CD8-positive, alpha-beta memory T cell (primary cell): ENCODE measurements at regions not wholly inside any gene's neighbourhood (a gene's known extent, or its start where the extent isn't known, plus 50 kb on each side); places are given as distances from the start of the nearest gene placed in this dataset.
"Not testable (repeated sequence)": the region's sequence is repeated elsewhere in the genome, so short reads cannot be mapped to it uniquely, and the experiment has no call there.

Experiments used
- CTCF ChIA-PET: fragments of 350-600 bp; sonication (Branson Sonifier 250); formaldehyde crosslinking; loops from one replicate; lab custom pipeline; 2021; ENCODE audit warnings: antibody characterized with exemption; lab: Charles Lee
- POLR2A ChIA-PET: fragments of 350-600 bp; sonication (Branson Sonifier 250); formaldehyde crosslinking; loops from one replicate; lab custom pipeline; 2021; ENCODE audit warnings: antibody characterized with exemption; lab: Charles Lee
- DNase-seq, 5 donors: peaks; one replicate each; pipeline versions ENCODE4 v3.0.0 to v3.0.0-alpha.2; 2020 to 2022; ENCODE audit warnings: mixed read lengths in 1 of 5
- H3K27ac ChIP-seq: one replicate; pipeline ENCODE4 v1.7.0; 2013; ENCODE audit warnings: low read depth, mild to moderate bottlenecking, low read length, moderate library complexity
- H3K27me3 ChIP-seq: 2 replicates; pipeline ENCODE4 v1.7.0; 2013; ENCODE audit warnings: low read length, mild to moderate bottlenecking; ENCODE audit not compliant: insufficient read depth, poor library complexity, severe bottlenecking
- H3K36me3 ChIP-seq: 2 replicates; pipeline ENCODE4 v1.7.0; 2013; ENCODE audit warnings: mild to moderate bottlenecking, low read length, moderate library complexity; ENCODE audit not compliant: insufficient read depth
- H3K4me1 ChIP-seq: 2 replicates; pipeline ENCODE4 v1.7.0; 2013; ENCODE audit warnings: mild to moderate bottlenecking, low read length, moderate library complexity; ENCODE audit not compliant: insufficient read depth
- H3K4me3 ChIP-seq: 2 replicates; pipeline ENCODE4 v1.7.0; 2013; ENCODE audit warnings: mild to moderate bottlenecking, low read length
- H3K9me3 ChIP-seq: 2 replicates; pipeline ENCODE4 v1.7.0; 2013; ENCODE audit warnings: mild to moderate bottlenecking, low read length
- H3K27ac Mint-ChIP-seq, 8 donors: one replicate each; pipeline ENCODE4 v1.8.0; 2020 to 2021; ENCODE audit warnings: mixed read lengths in 8 of 8, mild to moderate bottlenecking in 6 of 8, inconsistent platforms in 3 of 8, moderate library complexity in 3 of 8
- H3K27me3 Mint-ChIP-seq, 2 donors: one replicate each; pipeline ENCODE4 v1.8.0; 2020 to 2021; ENCODE audit warnings: mixed read lengths in 2 of 2, mild to moderate bottlenecking in 1 of 2, moderate library complexity in 1 of 2
- H3K36me3 Mint-ChIP-seq, 3 donors: one replicate each; pipeline ENCODE4 v1.8.0; 2020 to 2021; ENCODE audit warnings: mixed read lengths in 3 of 3, inconsistent platforms in 1 of 3, mild to moderate bottlenecking in 1 of 3
- H3K4me1 Mint-ChIP-seq, 3 donors: one replicate each; pipeline ENCODE4 v1.8.0; 2020 to 2021; ENCODE audit warnings: mixed read lengths in 3 of 3, inconsistent platforms in 1 of 3, mild to moderate bottlenecking in 1 of 3
- H3K4me3 Mint-ChIP-seq, 7 donors: one replicate each; pipeline ENCODE4 v1.8.0; 2020 to 2021; ENCODE audit warnings: mixed read lengths in 7 of 7, mild to moderate bottlenecking in 6 of 7, moderate library complexity in 4 of 7, inconsistent platforms in 2 of 7
- H3K9me3 Mint-ChIP-seq, 5 donors: one replicate each; pipeline ENCODE4 v1.8.0; 2020 to 2022; ENCODE audit warnings: mixed read lengths in 5 of 5, mild to moderate bottlenecking in 3 of 5, moderate library complexity in 2 of 5, inconsistent platforms in 1 of 5

DNA sequence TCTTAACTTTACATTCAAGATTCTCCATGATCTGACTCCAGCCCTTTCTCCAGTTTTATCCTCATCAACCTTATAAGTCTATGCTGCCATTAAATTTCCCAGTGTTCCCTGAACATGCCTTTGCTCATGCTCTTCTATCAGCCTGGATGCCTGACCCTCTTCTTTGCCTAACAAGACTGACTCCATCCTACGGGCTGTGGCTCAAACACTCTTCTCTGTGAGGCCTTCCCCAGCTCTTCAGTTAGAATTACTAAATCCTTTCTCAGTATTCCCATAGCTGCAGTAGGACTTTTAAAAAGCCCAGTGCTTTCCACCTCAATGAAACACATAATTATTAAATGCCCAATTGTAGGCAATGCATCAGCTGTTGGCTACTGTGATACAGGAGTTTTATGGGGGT is 76.5 kb upstream of the GNG12 start:
- H3K36me3 ChIP-seq, result no peaks in the 10 kb centered on the region
- CTCF ChIA-PET, result no interaction called here

DNA sequence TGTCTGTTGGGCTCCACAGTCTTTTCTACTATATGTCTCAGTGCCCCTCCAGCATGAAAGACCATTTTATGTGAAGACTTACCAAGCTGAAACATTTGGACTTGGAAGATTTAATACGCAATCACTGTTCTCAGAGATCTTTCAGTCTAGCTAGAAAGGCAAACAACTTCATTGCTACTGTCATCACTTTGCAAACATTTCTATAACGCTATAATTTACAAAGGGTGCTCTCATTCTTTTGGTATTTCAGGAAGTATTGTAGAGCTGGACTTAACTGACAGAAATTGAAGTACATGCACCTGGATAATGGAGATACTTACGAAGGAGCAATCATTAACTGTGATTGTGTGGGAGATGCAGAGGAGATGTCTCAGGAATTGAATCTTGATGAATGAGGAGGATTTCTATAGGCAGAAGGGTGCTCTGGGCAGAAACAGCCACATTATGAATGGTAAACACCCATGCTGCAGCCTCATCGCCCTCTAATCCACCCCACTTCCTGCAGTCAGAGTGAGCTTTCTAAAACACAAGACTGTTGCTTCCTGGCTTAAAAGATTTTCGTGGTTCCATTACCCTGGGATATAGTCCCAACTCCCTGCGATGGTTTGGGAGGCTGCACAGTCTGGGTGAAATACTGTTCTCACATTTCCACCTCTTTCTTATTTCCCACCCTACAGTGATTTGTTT is 75.1 kb upstream of the GNG12 start:
- Histone ChIP-seq H3K36me3 (no peaks in the 10 kb centered on the region), H3K4me1 (no peaks in the 10 kb centered on the region), H3K27ac (no peak overlapping the region), H3K4me3 (no peak overlapping the region), H3K9me3 (no peaks in the 10 kb centered on the region), H3K27me3 (no peaks in the 10 kb centered on the region)
- no peak overlapping the region for H3K27ac Mint-ChIP-seq
- H3K9me3 Mint-ChIP-seq, result peaks cover 0 to 7% (median 2%) of the 10 kb centered on the region in 5 donors
- ChIA-PET POLR2A (no interaction called here), CTCF (no interaction called here)
- peaks cover 0 to 1% (median 0%) of the 10 kb centered on the region in 3 donors for H3K36me3 Mint-ChIP-seq
- H3K4me1 Mint-ChIP-seq, result no peaks in the 10 kb centered on the region
- no peak for DNase-seq
- H3K4me3 Mint-ChIP-seq, result no peak overlapping the region
- peaks cover 4 to 6% of the 10 kb centered on the region in 2 donors for H3K27me3 Mint-ChIP-seq

More for the DNA sequence above, 76.5 kb upstream of the GNG12 start:
- peaks cover 4 to 6% of the 10 kb centered on the region in 2 donors for H3K27me3 Mint-ChIP-seq
- H3K4me3 Mint-ChIP-seq, result no peak overlapping the region
- peaks cover 0 to 7% (median 2%) of the 10 kb centered on the region in 5 donors for H3K9me3 Mint-ChIP-seq
- H3K4me1 Mint-ChIP-seq, result no peaks in the 10 kb centered on the region
- Histone ChIP-seq H3K9me3 (no peaks in the 10 kb centered on the region), H3K27ac (no peak overlapping the region), H3K4me3 (no peak overlapping the region), H3K4me1 (no peaks in the 10 kb centered on the region), H3K27me3 (no peaks in the 10 kb centered on the region)
- H3K27ac Mint-ChIP-seq, result no peak overlapping the region
- DNase-seq, result no peak
- POLR2A ChIA-PET, result no interaction called here
- H3K36me3 Mint-ChIP-seq, result peaks cover 0 to 1% (median 0%) of the 10 kb centered on the region in 3 donors

DNA sequence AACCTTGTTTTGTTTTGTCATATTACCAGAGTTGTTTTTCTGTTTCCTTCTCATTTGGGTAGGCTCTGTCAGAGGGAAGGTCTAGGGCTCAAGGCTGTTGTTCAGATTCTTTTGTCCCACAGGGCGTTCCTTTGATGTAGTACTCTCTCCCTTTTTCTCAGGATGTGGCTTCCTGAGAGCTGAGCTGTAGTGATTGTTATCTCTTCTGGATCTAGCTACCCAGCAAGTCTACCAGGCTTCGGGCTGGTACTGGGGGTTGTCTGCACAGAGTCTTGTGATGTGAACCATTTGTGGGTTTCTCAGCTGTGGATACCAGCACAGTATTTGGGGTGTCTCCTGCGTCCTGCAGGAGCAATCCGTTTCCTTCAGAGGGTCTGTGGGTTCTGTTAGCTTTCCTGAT is 74.2 kb upstream of the GNG12 start:
- H3K36me3 Mint-ChIP-seq, CTCF ChIA-PET, H3K4me3 Mint-ChIP-seq, H3K9me3 ChIP-seq, H3K27ac ChIP-seq, H3K27me3 ChIP-seq, H3K4me1 Mint-ChIP-seq, H3K4me3 ChIP-seq, H3K36me3 ChIP-seq, H3K27ac Mint-ChIP-seq, POLR2A ChIA-PET, DNase-seq, H3K9me3 Mint-ChIP-seq, H3K4me1 ChIP-seq, H3K27me3 Mint-ChIP-seq: not testable (repeated sequence)

- H3K27me3 Mint-ChIP-seq, H3K9me3 ChIP-seq, POLR2A ChIA-PET, CTCF ChIA-PET, H3K36me3 ChIP-seq, H3K27ac Mint-ChIP-seq, H3K27ac ChIP-seq, H3K4me1 ChIP-seq, H3K36me3 Mint-ChIP-seq, H3K4me3 ChIP-seq, H3K4me3 Mint-ChIP-seq, H3K4me1 Mint-ChIP-seq, DNase-seq, H3K27me3 ChIP-seq, H3K9me3 Mint-ChIP-seq: not testable (repeated sequence)
Measured at GRCh38 chr1:67906015-67906414, 72.7 kb upstream of the GNG12 start.

DNA sequence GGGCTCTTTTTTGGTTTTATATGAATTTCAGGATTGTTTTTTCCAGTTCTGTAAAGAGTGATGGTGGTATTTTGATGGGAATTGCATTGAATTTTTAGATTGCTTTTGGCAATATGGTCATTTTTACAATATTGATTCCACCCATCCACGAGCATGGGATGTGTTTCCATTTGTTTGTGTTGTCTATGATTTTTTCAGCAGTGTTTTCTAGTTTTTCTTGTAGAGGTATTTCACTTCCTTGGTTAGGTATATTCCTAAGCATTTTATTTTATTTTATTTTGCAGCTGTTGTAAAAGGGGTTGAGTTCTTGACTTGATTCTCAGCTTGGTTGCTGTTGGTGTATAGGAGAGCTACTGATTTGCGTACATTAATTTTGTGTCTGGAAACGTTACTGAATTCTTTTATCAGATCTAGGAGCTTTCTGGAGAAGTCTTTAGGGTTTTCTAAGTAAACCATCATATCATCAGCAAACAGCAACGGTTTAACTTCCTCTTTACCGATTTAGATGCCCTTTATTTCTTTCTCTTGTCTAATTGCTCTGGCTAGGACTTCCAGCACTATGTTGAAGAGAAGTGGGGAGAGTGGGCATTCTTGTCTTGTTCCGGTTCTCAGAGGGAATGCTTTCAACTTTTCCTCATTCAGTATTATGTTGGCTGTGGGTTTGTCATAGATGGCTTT is 69.4 kb upstream of the GNG12 start:
- H3K27me3 Mint-ChIP-seq, H3K36me3 Mint-ChIP-seq: not testable (repeated sequence)
- H3K27ac Mint-ChIP-seq, result peak overlapping the region in 1 of 8 donors; percentile 7

GRCh38 chr1:67898033-67898726 is 64.9 kb upstream of the GNG12 start:
- H3K27ac ChIP-seq, result no peak overlapping the region
- peaks cover 10 to 13% of the 10 kb centered on the region in 2 donors for H3K27me3 Mint-ChIP-seq
- H3K4me1 ChIP-seq, result no peaks in the 10 kb centered on the region
- no peak overlapping the region for H3K27ac Mint-ChIP-seq
- DNase-seq, result no peak
- no peaks in the 10 kb centered on the region for H3K4me1 Mint-ChIP-seq
- no peak overlapping the region for H3K4me3 ChIP-seq
- H3K36me3 Mint-ChIP-seq, result no peaks in the 10 kb centered on the region
- H3K36me3 ChIP-seq, result no peaks in the 10 kb centered on the region
- H3K9me3 ChIP-seq, result no peaks in the 10 kb centered on the region
- no peak overlapping the region for H3K4me3 Mint-ChIP-seq
- CTCF ChIA-PET, result no interaction called here
- H3K9me3 Mint-ChIP-seq, result peaks cover 0 to 8% (median 0%) of the 10 kb centered on the region in 5 donors
- H3K27me3 ChIP-seq, result no peaks in the 10 kb centered on the region
- POLR2A ChIA-PET, result no interaction called here

More for the DNA sequence above, 69.4 kb upstream of the GNG12 start:
- H3K9me3 ChIP-seq, H3K4me1 ChIP-seq, CTCF ChIA-PET, H3K4me1 Mint-ChIP-seq, H3K27me3 ChIP-seq, DNase-seq, POLR2A ChIA-PET, H3K36me3 ChIP-seq, H3K4me3 ChIP-seq, H3K4me3 Mint-ChIP-seq, H3K9me3 Mint-ChIP-seq, H3K27ac ChIP-seq: not testable (repeated sequence)

DNA sequence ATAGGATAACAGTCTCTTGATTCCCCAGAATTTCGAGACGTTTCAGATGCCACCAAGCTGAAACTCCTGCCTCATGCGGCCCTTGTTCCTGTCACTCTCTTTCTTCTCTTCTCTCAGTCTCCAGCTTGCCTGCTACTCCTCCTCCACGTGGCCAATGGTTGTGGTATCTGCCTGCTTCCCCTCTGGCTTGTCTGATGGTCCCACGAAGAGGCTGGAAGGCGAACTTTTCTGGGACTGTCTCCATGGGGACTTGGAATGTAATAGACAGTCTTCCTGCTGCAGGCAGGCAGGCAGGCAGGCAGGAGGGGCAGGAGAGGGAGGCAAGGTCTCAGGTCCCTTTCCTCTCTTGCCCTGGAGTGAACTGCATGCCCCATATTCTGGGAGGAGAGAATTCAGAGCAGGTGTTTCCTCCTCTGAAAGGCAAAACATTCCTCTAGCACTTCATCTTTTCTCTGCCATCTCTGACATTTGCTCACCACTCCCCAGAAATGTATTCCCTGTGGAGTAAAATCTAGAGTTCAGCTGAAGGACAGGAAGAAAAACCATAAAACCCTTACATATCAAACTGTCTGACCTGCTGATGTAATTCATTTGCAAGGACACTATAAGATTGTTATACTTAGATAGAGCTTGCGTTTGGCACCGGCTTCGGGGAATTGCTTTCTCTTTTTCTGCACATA is 64.1 kb upstream of the GNG12 start:
- Mint-ChIP-seq H3K36me3 (no peaks in the 10 kb centered on the region), H3K4me3 (no peak overlapping the region), H3K27me3 (peaks cover 13 to 16% of the 10 kb centered on the region in 2 donors), H3K9me3 (peaks cover 0 to 8% (median 0%) of the 10 kb centered on the region in 5 donors), H3K4me1 (no peaks in the 10 kb centered on the region), H3K27ac (no peak overlapping the region)
- ChIA-PET CTCF (no interaction called here), POLR2A (no interaction called here)
- no peak overlapping the region for H3K4me3 ChIP-seq
- no peaks in the 10 kb centered on the region for H3K9me3 ChIP-seq
- DNase-seq, result no peak
- no peak overlapping the region for H3K27ac ChIP-seq
- no peaks in the 10 kb centered on the region for H3K4me1 ChIP-seq
- no peaks in the 10 kb centered on the region for H3K27me3 ChIP-seq
- H3K36me3 ChIP-seq, result no peaks in the 10 kb centered on the region

- Mint-ChIP-seq H3K4me3 (no peak overlapping the region), H3K36me3 (no peaks in the 10 kb centered on the region), H3K27me3 (peaks cover 13 to 16% of the 10 kb centered on the region in 2 donors), H3K4me1 (no peaks in the 10 kb centered on the region), H3K9me3 (peaks cover 0 to 8% (median 0%) of the 10 kb centered on the region in 5 donors), H3K27ac (no peak overlapping the region)
- Histone ChIP-seq H3K9me3 (no peaks in the 10 kb centered on the region), H3K4me3 (no peak overlapping the region), H3K36me3 (no peaks in the 10 kb centered on the region), H3K27ac (no peak overlapping the region), H3K4me1 (no peaks in the 10 kb centered on the region), H3K27me3 (no peaks in the 10 kb centered on the region)
- no peak for DNase-seq
- ChIA-PET POLR2A (no interaction called here), CTCF (no interaction called here)
Measured at GRCh38 chr1:67896826-67897225, 63.6 kb upstream of the GNG12 start.
